ENCODE measurements at regions not wholly inside any gene's neighbourhood (a gene's known extent, or its start where the extent isn't known, plus 50 kb on each side); places are given as distances from the start of the nearest gene placed in this dataset.

- no peak for TF ChIP-seq CTCF (conservative IDR thresholded peaks at IDR 0.05; ENCODE audit: low read length)
- no peak for TF ChIP-seq EZH2phosphoT487 (IDR thresholded peaks at IDR 0.05; ENCODE audit: borderline replicate concordance)
These were observed 1774.6 kb upstream of the PCDH20 start for GRCh38 chr13:63190219-63190618.

Data from Loucy (cell line).